Hepatocyte (in vitro differentiated cells): ENCODE measurements at regions not wholly inside any gene's neighbourhood (a gene's known extent, or its start where the extent isn't known, plus 50 kb on each side); places are given as distances from the start of the nearest gene placed in this dataset.
"Not testable (repeated sequence)": the region's sequence is repeated elsewhere in the genome, so short reads cannot be mapped to it uniquely, and the experiment has no call there.

Source experiments
- CTCF ChIP-seq: fragments of 200-600 bp; sonication (generic); IDR thresholded peaks from 2 replicates; pipeline ENCODE4 v1.5.1; 2016; ENCODE audit warnings: antibody characterized with exemption, mild to moderate bottlenecking; ENCODE audit not compliant: poor library complexity
- EZH2phosphoT487 ChIP-seq: fragments of 200-600 bp; sonication (generic); IDR thresholded peaks from one replicate; pipeline ENCODE4 v1.6.1; 2018; ENCODE audit warnings: antibody characterized with exemption, mild to moderate bottlenecking, low read depth, moderate library complexity; ENCODE audit not compliant: unreplicated experiment, severe bottlenecking

GRCh38 chr6:27544135-27544534, 71.2 kb upstream of the ZNF184 start:
- TF ChIP-seq CTCF, EZH2phosphoT487: not testable (repeated sequence)
